NOMO-1 treated with DMSO at 0.1 percent for 48 hours (cell line): ENCODE measurements at regions not wholly inside any gene's neighbourhood (a gene's known extent, or its start where the extent isn't known, plus 50 kb on each side); places are given as distances from the start of the nearest gene placed in this dataset.

ENCODE experiments used
- DNase-seq: peaks from one replicate; lab custom pipeline; 2025; ENCODE audit not compliant: unreplicated experiment; lab: John Stamatoyannopoulos, UW

DNA sequence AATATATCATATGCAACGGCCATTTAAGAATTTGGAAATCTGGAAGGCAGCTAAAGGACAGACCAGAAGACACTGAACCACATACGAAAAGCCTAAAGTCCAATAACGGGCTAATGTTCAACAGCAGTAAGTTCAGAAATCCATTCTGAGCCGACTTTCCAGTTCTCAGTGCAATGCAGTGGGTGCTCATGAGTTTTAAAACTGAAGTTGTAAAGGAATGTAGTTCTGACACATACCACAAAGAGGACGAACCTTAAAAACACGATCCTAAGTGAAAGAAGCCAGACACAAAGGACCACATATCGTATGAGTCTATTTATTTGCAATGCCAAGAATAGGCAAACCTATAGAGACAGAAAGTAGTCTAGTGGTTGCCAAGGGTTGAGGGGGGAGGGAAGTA lies 278.3 kb upstream of the ZFHX3 start:
- DNase-seq = no peak

DNA sequence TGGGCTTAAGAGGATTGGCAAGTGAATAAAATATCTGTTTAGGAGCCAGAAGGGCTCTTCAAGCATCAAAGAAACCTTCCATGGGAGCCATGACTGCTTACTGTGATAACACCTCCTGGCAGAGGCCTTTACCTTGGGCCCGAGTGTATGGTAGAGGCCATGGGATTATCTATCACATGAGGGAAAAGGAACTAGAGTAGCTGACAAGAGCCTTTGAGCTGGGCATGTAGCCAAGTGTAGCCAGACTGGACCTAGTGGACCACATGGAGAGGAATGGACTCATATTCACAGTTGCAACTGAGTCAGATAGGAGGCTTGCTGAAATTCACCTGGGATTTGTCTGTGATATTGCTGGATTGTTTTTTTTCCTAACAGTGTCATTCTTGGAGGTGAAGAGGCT lies 276.0 kb upstream of the ZFHX3 start:
- no peak for DNase-seq

DNA sequence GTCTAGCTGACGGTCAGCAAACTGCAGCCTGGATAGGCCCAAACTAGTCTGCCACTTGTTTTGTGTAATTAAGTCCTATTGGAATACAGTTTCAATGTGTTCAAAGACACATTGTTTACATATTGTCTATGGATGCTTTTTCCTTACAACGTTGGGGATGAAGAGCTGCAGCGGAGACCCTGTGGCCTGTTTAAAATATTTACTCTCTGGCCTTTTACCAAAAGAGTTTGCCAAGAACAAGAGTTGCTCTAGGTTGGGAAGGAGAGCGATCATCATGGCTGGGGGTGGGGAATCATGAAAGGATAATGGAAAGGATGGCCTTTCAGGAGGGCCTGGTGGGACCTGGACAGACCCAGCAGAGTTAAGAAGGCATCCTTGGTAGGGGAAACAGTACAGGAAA lies 274.9 kb upstream of the ZFHX3 start:
- DNase-seq = no peak

DNA sequence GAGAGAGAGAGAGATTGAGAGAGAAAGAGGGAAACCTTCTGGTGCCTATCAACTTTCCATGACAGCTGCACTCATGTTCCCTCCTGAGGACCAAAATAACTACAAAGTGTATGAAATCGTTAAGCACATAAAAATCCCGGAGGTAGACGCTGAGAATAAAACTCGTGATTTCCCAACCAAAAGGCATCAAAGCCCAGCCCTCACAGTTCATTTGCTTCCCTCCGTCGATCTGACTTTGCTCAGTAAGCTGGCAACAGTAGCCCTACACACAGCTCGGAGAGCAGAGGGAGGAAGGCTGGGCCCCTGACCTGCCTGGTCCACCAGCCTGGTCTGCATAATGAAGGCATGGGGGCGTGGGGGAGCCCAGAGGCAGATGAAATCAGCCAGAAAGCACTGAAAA lies 273.9 kb upstream of the ZFHX3 start:
- DNase-seq = no peak

DNA sequence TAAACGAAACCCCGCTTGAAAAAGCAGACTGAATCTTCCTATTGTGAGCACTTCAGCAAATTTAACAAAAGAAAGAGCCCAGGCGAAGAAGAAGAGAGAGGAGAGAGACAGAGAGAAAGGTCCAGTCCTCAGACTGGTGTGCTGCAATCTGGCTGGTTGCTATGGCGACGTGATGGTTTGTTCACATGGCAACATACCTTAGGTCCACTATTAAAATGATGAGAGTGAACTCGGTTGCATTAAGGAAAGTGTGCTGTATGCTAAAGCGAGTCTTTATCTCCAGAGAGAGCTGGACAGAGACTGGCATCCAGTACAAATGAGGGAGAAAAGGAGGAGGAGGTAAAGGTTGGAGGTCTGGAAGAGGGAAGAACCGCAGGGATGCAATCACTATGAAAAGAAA lies 271.8 kb upstream of the ZFHX3 start:
- no peak for DNase-seq

DNA sequence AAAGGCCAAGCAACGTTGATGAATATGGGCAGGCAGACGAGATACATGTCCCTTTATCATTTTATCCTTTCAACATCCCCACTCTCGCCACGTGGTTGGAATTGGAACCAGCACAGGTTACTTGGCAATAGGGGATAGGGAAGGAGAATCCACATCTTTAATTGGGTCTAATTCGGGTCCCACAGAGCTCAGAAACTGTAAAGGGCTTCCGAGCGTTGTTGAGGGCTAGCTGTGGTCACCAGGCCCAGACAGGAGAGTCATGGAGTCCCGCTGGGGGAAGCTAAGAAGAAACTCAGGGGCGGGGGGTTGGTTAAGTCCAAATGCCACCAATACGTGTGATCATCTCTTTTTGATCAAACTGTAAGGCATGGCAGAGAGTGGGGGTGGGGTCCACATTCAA lies 271.3 kb upstream of the ZFHX3 start:
- DNase-seq = no peak

DNA sequence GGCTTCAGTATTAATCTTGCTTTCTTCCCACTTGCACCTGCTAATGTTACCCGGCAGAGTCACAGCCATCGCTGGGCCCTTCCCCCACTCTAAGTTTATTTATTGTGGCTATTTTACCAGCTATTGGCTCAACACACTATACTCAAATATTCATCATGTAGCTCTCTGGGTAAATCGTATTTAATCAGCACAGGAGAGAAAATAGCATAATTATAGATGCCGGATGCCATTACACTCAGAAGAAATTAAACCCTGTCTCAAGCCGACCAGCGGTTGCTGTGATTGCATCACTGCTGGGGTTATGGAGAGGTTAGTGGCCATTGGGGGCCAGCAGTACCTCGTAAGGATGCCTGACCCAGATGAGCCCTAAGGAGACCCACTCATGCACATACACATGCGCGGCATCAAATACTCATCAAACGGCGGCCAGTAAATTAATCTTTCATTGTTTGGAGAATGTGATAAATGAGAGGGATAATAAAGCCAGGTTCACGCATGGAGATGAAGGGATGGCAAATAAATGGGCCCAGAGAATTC lies 269.5 kb upstream of the ZFHX3 start:
- no peak for DNase-seq

DNA sequence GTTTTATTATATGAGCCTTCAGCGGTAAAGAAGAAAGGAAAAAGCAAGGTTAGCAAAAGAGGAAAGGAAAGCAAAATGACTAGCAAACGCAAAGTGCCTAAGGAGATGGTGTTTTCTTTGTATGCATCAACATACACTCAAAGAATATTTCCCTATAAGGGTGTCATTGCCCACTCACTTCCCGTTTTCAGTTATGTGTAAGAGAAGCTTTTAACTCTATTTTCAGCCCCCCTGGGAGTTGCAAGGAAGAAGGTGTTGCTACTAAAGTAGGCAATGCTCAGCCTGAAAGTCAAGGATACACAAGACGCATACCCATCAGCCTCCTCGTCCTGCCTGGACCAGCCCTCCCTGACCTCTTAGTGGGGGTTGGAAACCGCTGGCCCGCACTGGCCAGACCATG lies 267.7 kb upstream of the ZFHX3 start:
- no peak for DNase-seq

DNA sequence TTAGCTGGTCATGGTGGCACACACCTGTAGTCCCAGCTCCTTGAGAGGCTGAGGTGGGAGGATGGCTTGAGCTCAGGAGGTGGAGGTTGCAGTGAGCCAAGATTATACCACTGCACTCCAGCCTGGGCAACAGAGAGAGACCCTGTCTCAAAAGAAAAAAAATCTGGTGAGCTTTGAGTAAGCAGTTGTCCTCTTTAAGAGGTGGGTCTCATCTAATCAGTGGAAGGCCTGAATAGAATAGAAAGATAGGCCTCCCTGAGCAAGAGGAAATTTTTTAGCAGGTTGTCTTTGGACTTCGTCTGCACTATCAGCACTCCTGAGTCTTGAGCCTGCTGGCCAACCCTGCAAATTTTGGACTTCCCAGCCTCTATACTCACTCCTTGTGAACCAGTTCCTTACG lies 266.0 kb upstream of the ZFHX3 start:
- DNase-seq = no peak

DNA sequence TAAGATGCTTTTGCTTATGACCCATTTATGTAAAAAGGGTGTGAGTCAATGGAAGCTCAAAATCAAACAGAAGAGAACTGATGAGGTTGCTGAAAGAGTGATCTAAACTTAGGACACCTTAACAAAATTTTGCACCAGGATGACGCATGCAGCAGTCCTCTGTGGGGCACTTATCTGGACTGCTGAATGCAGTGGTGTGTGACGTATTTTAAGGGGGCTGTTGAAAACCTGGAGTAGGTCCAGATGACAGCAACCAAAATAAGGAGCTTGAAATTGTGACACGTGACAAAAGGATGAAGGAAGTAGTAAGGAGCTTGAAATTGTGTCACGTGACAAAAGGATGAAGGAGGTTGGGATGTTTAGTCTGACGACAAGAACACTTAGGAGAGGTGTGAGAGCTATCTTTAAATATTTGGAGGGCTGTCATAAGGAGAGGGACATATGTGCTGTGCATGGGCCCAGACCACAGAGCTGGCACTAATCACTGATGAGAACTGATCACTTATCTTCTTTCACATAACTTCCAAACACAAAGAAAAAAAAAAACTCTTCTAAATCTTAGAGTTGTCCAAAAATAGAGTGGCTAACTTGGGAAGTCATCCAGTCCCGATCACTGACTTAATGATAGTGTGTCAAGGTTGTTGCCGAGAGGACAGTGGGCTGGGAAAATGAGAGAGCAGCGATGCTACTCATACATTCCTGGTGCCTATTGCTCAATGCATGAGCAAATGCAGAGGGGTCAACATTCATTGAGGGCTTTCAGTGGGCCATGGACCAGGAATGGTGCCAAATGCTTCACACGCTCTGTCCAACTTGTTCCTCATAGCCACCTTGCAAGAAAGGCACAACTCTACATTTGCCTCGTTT lies 264.2 kb upstream of the ZFHX3 start:
- no peak for DNase-seq

DNA sequence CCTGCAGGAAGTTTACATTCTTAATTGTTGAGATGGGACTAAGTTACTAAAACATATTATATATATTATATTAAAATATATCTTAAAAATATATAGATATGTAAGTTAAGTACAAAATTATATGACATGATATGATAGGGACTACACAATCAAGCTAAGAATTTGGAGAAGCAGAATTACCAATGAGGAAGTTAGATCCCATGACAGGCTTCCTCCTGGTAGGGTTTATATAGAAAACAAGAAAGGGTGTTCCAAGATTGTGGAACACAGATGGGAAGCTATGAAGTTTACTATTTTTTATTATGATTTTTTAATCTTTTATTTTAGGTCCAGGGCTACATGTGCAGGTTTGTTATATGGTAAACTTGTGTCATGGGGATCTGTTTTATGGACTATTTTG lies 260.8 kb upstream of the ZFHX3 start:
- DNase-seq = no peak

DNA sequence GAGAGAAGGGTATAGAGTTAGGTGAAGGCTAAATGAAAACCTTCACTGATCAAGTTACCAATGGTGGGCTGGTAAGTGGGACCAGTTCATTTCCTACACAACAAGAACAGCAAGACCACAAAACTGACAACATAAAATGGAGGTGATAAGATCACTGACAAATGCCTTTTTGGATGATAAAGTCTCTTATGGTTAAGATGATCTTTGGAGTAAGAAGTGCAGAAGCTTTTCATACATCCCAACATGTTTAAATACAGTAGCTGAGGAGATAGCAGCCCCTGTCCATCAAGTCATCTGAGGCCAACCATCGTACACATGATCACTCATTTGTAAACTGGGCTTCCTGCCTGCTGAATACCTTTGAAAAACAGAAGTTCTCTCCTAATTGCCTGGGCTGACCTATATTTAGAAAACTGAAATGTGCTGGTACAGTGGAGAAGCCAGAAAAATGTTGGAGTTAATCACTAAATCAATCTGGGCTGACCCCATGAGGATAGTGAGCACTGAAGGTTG lies 259.0 kb upstream of the ZFHX3 start:
- no peak for DNase-seq

DNA sequence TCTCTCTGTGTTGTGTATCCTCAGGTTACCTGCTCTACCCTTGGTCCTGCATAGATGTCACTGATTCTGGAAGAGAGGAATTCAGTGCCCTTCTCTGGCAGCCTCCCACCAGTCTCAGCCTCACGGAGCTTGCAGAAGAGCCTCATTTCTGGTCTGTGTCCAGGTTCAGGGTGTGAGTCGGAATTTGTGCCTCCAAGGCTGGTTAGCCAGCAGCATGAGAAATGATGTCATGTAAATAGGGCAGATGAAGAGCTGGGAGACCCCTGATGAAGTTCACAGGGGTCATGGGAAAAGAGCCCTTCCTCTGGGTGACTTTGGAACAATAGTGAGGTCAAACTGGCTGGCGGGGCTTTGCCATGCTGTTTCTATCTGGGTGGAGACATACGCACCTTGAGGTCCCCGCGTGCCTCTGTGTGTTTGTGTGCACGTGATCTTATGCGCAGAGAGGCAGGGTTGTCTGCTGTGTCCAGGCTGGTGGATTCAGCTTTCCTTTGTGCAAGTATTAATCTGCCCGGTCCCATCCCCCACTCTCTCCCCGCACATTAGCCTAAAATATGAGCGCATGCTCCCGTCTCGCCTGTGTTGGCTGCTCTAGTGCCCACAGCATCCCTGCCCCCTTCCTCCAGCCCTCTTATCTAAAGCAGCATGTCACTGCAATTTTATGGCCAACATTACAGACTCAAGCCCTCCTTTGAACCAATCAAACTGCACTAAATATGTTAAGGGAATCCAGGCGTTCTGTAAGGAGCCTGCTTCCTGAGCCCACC lies 256.3 kb upstream of the ZFHX3 start:
- DNase-seq = no peak

DNA sequence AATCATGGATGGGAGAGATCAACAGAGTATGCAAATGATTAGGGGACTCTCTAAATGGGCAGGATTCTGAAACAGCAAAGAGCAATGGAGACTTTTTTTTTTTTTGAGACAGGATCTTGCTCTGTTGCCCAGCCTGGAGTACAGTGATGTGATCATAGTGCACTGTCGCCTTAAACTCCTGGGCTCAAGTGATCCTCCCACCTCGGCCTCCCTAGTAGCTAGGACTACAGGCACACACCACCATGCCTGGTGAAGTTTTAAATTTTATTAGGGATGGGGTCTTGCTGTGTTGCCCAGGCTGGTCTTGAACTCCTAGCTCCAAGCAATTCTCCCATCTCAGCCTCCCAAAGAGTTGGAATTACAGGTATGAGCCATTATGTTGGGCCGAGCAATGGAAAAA lies 255.0 kb upstream of the ZFHX3 start:
- no peak for DNase-seq

DNA sequence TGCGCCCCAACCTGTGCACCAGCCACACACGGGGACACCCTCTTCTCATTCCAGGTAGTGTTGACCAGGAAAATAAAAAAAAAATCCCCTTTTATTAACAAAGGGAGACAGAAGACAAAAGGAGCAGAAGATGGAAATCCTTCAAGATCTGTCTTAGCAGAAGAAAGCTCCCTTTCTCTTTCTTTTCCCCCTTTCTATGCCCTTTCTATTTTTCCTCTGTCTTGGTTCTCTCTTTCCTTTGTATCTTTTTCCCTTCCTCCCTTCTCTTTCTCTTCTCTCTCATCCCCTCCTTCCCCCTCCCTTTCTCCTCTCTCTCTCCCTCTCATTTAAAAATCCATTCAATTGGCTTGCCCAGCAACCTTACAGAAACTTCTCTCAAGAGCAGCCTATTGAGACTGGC lies 254.1 kb upstream of the ZFHX3 start:
- no peak for DNase-seq

DNA sequence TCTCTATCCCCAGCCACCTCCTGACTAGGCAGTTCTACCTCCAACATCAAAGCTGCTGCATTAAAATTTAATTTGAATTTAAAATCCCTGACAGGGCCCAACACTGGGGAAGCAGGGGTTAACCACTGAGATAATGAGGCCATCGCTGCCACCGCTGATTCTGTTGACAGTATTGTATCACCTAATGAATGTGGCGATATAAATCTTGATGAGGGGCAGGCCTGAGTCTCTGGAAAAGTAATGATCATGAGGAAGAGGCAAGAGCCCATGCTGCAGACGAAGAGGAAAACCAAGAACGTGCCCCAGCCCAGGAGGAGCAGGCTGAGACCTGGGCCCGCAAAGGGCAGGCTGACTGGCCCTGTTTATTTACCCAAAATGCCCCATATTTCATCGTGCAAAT lies 251.4 kb upstream of the ZFHX3 start:
- DNase-seq = no peak

DNA sequence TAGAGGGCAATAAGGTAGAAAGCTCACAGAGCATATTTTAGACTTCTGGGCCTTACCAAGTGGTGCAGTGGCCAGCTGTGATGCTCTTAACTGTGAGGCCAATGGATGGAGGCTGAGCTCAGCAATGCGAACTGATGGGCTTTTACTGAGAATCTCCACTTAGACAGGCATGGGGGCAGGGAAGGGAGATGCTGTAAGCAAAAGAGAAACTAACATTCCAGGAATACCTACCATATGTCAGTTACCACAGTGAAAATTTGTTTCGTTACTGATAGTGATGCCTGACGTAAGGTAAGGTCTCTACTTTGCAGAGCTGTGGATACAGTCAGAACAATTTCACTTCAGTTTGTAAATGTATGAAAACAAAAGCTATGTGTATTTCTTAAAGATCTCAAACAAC lies 250.6 kb upstream of the ZFHX3 start:
- DNase-seq = no peak

DNA sequence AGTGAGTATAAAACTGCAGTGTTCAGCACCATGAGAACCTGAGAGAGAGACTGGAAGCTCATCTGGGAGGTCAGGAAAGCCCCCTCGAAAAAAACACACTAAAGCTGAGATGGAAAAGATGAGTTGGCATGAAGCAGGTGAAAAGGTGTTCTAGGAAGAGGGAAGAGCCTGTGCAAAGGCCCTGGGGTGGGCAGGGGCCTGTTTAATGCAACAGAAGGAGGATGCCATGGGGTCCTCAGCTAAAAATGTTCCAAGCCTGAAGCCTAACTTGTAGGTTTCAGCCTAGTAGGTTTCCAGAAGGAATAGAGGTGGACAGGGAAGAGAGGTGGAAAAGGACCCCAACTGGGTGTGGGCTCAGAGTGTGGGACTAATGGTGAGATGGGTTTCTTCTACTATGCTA lies 242.3 kb upstream of the ZFHX3 start:
- DNase-seq = no peak

DNA sequence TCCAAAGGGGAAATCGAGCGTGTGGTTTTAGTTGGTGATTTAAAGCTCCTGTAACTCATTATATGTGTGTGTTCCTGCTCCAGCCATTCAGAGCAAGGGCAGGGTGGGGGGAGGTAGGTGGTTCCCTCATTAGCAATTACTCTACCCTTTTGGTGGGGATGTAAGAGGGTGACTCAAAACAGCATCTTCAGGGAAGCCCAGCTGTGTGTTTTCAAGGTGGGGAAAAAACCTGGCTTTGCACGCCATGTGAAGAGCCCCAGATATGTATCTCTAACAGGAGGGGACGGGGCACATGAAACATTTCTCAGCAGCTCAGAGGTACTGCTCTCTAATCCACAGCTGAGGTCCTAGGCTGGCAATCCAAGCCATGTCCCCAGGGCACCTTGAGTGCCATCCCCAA lies 241.3 kb upstream of the ZFHX3 start:
- no peak for DNase-seq

DNA sequence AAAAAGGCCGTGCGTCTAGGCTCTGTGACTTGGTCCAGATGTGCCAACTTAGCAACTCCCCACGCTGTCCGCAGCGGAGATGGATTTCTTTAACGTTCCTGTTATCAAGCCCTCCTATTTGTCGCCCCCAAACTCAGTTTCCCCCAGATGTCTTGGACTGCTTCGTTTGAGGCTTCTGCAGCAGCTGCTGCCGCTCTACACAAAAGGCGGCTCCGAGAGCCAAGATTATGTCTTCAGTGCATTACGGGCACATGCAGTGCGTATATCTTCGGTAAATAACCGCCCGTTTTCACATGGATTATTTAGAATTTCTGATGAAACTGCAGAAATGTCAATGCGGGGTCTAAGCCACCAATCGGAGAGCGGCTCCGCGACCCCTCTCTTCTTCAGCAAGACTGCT lies 240.6 kb upstream of the ZFHX3 start:
- no peak for DNase-seq

DNA sequence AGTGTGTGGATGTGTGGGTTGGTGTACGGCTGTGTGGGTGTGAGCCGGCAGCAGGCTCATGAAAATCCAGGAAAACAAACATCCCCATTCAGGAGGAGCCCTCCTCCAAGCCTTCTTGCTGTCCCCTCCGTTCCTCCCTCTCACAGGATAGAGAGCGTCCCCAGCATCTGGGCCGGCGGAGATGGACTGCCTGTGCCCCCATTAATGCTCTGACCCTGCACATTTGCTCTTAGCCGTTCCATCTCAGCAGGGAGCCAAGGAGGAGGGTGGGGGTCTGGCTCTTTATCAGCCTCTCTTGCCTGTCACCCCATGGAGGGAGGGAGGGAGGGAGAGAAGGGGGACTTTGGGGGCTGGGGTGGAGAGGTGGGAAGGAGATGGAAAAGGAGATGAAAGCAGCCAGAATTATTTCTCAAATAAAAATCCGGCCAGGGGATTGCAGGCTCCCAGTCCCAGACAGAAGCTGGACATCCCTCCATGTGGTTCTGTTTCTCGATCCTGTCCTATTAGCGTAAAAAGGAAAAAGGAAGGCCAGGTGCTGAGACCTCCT lies 240.0 kb upstream of the ZFHX3 start:
- DNase-seq = no peak
